Epithelial cell of proximal tubule (primary cell): ENCODE measurements at regions not wholly inside any gene's neighbourhood (a gene's known extent, or its start where the extent isn't known, plus 50 kb on each side); places are given as distances from the start of the nearest gene placed in this dataset.

ENCODE experiments used
- DNase-seq: peaks from one replicate; pipeline ENCODE4 v3.0.0-alpha.2; 2011; ENCODE audit warnings: low read depth
- H3K4me3 ChIP-seq: 2 replicates; pipeline ENCODE4 v1.5.1; 2011; ENCODE audit warnings: low read depth, mild to moderate bottlenecking, low read length
- TF ChIP-seq, protein P1 (sequence below): conservative IDR thresholded peaks from 2 replicates; pipeline ENCODE4 v1.5.1; 2012; ENCODE audit warnings: low read depth, mild to moderate bottlenecking, low read length

DNA sequence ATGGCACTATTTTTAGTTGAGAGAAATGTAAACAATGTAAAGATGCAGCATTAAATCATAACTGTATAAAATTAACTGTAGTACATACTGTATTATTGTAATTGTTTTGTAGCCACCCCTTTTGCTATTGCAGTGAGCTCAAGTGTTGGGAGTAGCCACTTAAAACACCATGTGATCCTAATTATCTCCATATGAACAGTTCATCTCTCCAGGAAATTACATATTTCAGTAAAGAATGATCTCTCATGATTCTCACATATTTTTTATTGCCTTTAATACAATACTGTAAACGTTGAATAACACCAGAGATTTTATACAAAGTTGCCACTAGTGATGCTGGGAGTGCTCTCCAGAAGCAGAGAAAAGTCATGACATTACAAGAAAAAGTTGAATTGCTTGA is 1768.6 kb downstream of the LRRC4C start:
- DNase-seq, result no peak
- TF ChIP-seq, protein P1, sequence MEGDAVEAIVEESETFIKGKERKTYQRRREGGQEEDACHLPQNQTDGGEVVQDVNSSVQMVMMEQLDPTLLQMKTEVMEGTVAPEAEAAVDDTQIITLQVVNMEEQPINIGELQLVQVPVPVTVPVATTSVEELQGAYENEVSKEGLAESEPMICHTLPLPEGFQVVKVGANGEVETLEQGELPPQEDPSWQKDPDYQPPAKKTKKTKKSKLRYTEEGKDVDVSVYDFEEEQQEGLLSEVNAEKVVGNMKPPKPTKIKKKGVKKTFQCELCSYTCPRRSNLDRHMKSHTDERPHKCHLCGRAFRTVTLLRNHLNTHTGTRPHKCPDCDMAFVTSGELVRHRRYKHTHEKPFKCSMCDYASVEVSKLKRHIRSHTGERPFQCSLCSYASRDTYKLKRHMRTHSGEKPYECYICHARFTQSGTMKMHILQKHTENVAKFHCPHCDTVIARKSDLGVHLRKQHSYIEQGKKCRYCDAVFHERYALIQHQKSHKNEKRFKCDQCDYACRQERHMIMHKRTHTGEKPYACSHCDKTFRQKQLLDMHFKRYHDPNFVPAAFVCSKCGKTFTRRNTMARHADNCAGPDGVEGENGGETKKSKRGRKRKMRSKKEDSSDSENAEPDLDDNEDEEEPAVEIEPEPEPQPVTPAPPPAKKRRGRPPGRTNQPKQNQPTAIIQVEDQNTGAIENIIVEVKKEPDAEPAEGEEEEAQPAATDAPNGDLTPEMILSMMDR, result no peak
- H3K4me3 ChIP-seq, result no peak overlapping the region

DNA sequence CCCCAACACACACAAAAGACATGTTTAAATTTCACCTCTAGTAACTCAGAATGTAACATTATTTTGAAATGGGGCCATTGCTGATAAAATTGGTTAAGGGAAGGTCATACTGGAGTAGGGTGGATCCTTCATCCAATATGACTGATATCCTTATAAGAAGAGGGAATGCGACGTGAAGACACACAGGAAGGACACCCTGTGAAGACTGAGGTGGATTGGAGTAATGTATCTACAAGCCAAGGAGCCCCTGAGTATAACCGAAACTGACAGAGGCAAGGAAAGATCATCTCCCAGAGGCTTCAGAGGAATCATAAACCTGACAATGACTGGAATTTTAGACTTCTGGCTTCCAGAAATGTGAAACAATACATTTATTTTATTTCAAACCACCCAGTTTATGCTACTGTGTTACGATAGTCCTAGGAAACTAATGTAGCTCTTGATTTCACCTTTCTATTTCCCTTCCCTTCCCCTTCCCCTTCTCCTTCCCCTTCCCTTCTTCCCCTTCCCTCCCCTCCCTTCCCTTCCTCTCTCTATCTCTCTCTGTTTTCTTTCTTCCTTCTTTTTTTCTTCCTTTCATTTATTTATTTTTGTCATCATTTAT is 1775.4 kb downstream of the LRRC4C start:
- no peak for DNase-seq
- no peak overlapping the region for H3K4me3 ChIP-seq
- TF ChIP-seq, protein P1, result no peak

DNA sequence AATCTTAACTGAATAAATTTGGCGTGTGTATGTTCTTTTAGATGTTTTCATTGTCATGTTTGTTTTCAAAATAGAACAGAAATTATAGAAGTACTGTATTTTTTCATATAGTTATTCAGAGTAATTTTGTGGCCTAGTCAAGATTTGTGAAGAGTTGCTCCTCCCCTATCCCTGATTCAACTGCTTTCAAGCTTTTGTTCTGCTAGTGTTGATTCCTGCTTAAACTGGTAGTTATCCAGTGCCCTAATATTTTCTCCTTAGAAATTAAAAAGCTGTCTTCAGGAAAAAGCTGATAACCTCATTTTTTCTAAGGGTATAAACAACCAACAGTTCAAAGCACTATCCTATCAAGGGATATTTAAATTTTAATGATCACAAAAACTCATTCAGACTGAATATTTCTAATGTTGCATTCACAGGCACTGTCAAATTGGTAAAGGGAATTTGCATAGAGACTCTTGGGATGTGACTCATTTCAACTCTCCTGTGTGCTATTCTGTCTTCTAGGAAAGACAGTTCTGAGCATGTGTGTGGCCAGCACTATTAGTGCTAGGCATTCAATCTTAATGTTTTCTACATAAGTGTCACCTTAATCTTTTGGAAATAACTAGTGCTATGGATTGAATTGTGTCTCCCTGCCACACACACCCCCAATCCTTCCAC is 1776.0 kb downstream of the LRRC4C start:
- no peak for DNase-seq
- H3K4me3 ChIP-seq, result no peak overlapping the region
- TF ChIP-seq, protein P1, result no peak

DNA sequence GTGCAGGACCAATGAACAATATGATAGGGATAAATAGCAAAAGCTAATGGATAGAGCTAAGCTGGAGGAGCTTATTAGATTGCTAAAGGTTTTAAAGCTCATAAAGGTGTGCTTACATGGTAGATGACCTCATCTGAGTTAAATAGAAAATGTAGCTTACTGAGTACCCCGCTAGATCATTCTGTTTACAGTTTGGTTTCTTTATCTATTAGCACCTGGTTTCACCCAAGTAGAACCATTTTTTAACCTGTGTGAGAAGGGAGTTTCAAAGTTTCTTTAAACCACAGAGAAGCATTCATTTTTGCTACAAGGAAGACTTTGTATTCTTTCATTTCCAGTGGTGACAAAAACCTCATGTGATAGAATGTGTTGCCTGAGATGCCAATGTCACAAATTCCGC is 1778.0 kb downstream of the LRRC4C start:
- TF ChIP-seq, protein P1, result no peak

DNA sequence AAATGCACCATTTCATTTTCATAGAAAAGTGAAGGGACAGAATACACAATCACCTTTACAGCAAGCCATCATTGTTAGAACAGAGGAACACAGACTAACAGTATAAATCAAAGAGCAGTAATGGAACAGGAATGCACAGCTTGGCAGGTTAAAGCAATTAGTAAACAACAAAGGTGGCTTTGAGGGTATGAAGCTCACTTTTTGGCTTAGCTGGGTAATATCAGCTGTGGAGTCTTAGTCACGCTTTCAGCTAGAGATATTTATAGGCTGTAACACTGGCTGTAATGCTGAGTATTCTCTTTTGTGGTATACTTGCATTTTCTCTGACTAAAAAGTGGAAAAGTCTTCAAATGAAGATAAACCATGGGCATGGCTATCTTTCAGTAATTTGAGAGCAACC is 1780.5 kb downstream of the LRRC4C start:
- H3K4me3 ChIP-seq, result no peak overlapping the region
- TF ChIP-seq, protein P1, result no peak
- DNase-seq, result no peak

More for the DNA sequence above, 1778.0 kb downstream of the LRRC4C start:
- no peak overlapping the region for H3K4me3 ChIP-seq
- DNase-seq, result no peak

DNA sequence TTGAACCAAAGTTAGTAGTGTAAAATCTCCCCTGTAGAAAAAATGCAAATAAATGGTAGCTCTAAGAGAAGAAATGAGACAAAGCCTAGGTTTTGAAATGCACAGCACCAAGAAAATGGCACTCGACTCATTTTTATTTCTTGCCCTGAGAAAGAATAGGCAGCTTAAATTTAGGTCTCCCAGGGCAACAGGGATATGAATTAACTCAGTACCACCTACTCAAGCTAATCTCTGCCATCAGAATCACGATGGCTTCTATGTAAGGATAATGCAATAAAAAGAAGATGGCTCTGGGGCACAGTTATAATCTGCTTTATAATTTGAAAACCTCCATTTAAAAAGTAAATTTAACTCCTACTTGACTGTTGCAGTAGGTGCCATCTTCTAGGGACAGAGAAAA is 1784.3 kb downstream of the LRRC4C start:
- TF ChIP-seq, protein P1, result no peak
- no peak for DNase-seq
- no peak overlapping the region for H3K4me3 ChIP-seq

DNA sequence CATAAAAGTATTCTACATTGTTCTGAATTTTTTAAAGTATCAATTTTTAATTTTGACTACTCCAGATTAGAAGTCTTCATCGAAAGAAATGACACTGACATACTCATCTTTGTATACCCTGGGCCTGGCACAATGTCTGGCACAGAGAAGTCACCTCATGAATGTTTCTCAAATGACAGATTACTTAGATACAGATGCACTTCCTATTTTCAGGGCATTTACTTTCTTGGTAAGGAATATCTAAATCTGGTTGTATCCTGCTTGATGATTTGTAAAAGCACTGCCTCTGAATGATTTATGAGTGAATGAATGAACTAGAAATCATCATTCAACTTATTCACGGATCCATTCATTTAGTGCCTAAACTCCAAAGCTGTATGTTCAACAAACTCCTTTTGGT is 1784.7 kb downstream of the LRRC4C start:
- TF ChIP-seq, protein P1, result no peak
- DNase-seq, result no peak
- H3K4me3 ChIP-seq, result no peak overlapping the region
